GM18502 (cell line): ENCODE measurements at regions not wholly inside any gene's neighbourhood (a gene's known extent, or its start where the extent isn't known, plus 50 kb on each side); places are given as distances from the start of the nearest gene placed in this dataset.

Source experiments
- ATAC-seq: cut with Tn5 transposase; IDR thresholded peaks from one replicate; pipeline ENCODE4 v1.9.1; 2021; ENCODE audit warnings: mild to moderate bottlenecking; ENCODE audit not compliant: unreplicated experiment, poor library complexity

GRCh38 chr4:182136201-182136600 lies 107.0 kb upstream of the TENM3 start:
- no peak for ATAC-seq

GRCh38 chr4:182137343-182137742 lies 105.9 kb upstream of the TENM3 start:
- ATAC-seq = no peak

GRCh38 chr4:182139491-182139890 lies 103.7 kb upstream of the TENM3 start:
- ATAC-seq = no peak

- ATAC-seq = no peak
These were observed 102.7 kb upstream of the TENM3 start for GRCh38 chr4:182140547-182140946.

- ATAC-seq = no peak
These were observed 102.1 kb upstream of the TENM3 start for GRCh38 chr4:182141061-182141460.

GRCh38 chr4:182142176-182143085 lies 100.8 kb upstream of the TENM3 start:
- no peak for ATAC-seq

- ATAC-seq = no peak
These were observed 99.9 kb upstream of the TENM3 start for GRCh38 chr4:182143086-182143821.

GRCh38 chr4:182143822-182144625 lies 99.2 kb upstream of the TENM3 start:
- ATAC-seq = peak; percentile 39

GRCh38 chr4:182144626-182145333 lies 98.4 kb upstream of the TENM3 start:
- peak; percentile 50 for ATAC-seq

- no peak for ATAC-seq
These were observed 97.8 kb upstream of the TENM3 start for GRCh38 chr4:182145334-182145905.

GRCh38 chr4:182147391-182147790 lies 95.8 kb upstream of the TENM3 start:
- no peak for ATAC-seq

GRCh38 chr4:182150645-182151044 lies 92.6 kb upstream of the TENM3 start:
- ATAC-seq = no peak

- no peak for ATAC-seq
These were observed 87.4 kb upstream of the TENM3 start for GRCh38 chr4:182155806-182156205.

GRCh38 chr4:182163180-182163579 lies 80.0 kb upstream of the TENM3 start:
- no peak for ATAC-seq

- ATAC-seq = no peak
These were observed 73.6 kb upstream of the TENM3 start for GRCh38 chr4:182169572-182169971.

- no peak for ATAC-seq
These were observed 73.2 kb upstream of the TENM3 start for GRCh38 chr4:182169987-182170386.

- ATAC-seq = no peak
These were observed 72.7 kb upstream of the TENM3 start for GRCh38 chr4:182170417-182170935.

- no peak for ATAC-seq
These were observed 68.2 kb upstream of the TENM3 start for GRCh38 chr4:182174979-182175378.

- ATAC-seq = no peak
These were observed 67.2 kb upstream of the TENM3 start for GRCh38 chr4:182175788-182176519.
